ENCODE measurements at regions not wholly inside any gene's neighbourhood (a gene's known extent, or its start where the extent isn't known, plus 50 kb on each side); places are given as distances from the start of the nearest gene placed in this dataset.

GRCh38 chr6:15037253-15037652 lies 208.6 kb upstream of the JARID2 start:
- TF ChIP-seq CTCF (IDR thresholded peaks at IDR 0.05; ENCODE audit: low read length): no peak
- TF ChIP-seq EZH2 (optimal IDR thresholded peaks at IDR 0.05; ENCODE audit: low read depth, low read length): no peak
- TF ChIP-seq EZH2phosphoT487 (IDR thresholded peaks at IDR 0.05; ENCODE audit: low read length): no peak

Data from MM.1S (cell line).